ENCODE measurements at regions not wholly inside any gene's neighbourhood (a gene's known extent, or its start where the extent isn't known, plus 50 kb on each side); places are given as distances from the start of the nearest gene placed in this dataset.

- no peak for TF ChIP-seq EZH2 (IDR thresholded peaks at IDR 0.05; ENCODE audit: low read length, missing control alignments)
- TF ChIP-seq CTCF (conservative IDR thresholded peaks at IDR 0.05 in 1 of 2, IDR thresholded peaks at IDR 0.05 in 1 of 2; ENCODE audit: low read depth in 1 of 2, low read length in 2 of 2) = no peak
Observed at GRCh38 chr2:204059016-204059415, 122.5 kb downstream of the ICOS start.
